H1 (cell line): ENCODE measurements at regions not wholly inside any gene's neighbourhood (a gene's known extent, or its start where the extent isn't known, plus 50 kb on each side); places are given as distances from the start of the nearest gene placed in this dataset.

Experiments
- CBX5 ChIP-seq: fragments of 300-800, 300-1000 bp; sonication (generic); IDR thresholded peaks from 2 replicates; pipeline ENCODE4 v1.7.1; 2016; ENCODE audit warnings: antibody characterized with exemption, low read length, low read depth
- SP1 ChIP-seq: IDR thresholded peaks from 2 replicates; pipeline ENCODE4 v1.6.1; 2011; ENCODE audit warnings: low read depth, low read length

DNA sequence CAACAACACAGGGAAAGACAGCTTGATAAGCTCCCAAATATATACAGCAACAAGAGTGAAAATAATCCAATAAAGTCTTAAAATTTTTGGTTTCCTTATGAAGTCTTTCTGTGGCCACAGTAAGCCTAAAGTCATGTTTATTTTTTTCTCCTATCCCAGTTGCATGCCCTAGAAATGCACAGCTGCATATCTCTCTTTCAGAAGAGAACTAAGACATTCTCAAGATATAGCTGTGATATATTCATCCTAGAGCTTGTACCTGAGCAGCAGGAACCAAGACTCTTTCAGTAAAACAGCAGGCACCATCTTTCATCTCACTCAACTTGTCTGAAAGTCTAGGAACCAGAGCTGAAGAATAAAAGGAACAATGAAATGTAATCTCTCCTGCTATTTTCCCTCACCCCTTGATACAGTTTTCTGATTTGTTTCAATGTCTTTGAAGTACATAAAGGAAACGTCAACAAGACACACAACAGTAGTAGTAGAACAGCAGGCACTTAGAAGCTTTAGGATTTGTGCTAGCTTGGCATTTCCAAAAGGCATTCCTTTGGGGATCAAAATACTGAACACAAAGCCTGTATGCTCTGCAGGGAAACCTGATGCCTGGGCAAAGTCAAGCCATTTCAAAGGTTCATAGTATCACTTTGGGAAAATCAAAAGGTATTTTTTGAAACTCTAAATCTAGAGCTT lies 536.8 kb downstream of the PYDC2 start (continued):
- TF ChIP-seq CBX5 (no peak), SP1 (no peak)
